CD14-positive monocyte (primary cell): ENCODE measurements at regions not wholly inside any gene's neighbourhood (a gene's known extent, or its start where the extent isn't known, plus 50 kb on each side); places are given as distances from the start of the nearest gene placed in this dataset.

ENCODE experiments used
- DNase-seq, 3 donors: peaks; one replicate each; pipeline ENCODE4 v3.0.0-alpha.2; 2011 to 2022
- H2AFZ ChIP-seq: 2 replicates; pipeline ENCODE4 v1.6.0; 2012; ENCODE audit warnings: mild to moderate bottlenecking, low read depth, low read length, inconsistent platforms; ENCODE audit not compliant: insufficient read depth, poor library complexity, severe bottlenecking
- H3K27ac ChIP-seq, 2 donors: 1 replicate in 1 of 2; 2 replicates in 1 of 2; pipeline ENCODE4 v1.5.1; 2012 to 2013; ENCODE audit warnings: low read length in 2 of 2, control low read depth in 1 of 2, inconsistent platforms in 1 of 2, low read depth in 1 of 2, mild to moderate bottlenecking in 1 of 2
- H3K27me3 ChIP-seq, 2 donors: one replicate each; pipeline versions ENCODE4 v1.6.0 to v1.6.1; 2011 to 2013; ENCODE audit warnings: low read length in 2 of 2; ENCODE audit not compliant: control insufficient read depth in 2 of 2, insufficient read depth in 2 of 2
- H3K36me3 ChIP-seq, 2 donors: replicated peaks in 1 of 2; 1 replicate in 1 of 2; 2 replicates in 1 of 2; pipeline versions ENCODE4 v1.5.1 to v1.6.1; 2012 to 2013; ENCODE audit warnings: low read length in 2 of 2, control low read depth in 1 of 2, inconsistent platforms in 1 of 2, mild to moderate bottlenecking in 1 of 2; ENCODE audit not compliant: insufficient read depth in 2 of 2, control insufficient read depth in 1 of 2
- H3K4me1 ChIP-seq, 2 donors: 1 replicate in 1 of 2; 2 replicates in 1 of 2; pipeline versions ENCODE4 v1.5.1 to v1.6.1; 2012 to 2013; ENCODE audit warnings: low read length in 2 of 2, control low read depth in 1 of 2, inconsistent platforms in 1 of 2, mild to moderate bottlenecking in 1 of 2, moderate library complexity in 1 of 2; ENCODE audit not compliant: insufficient read depth in 2 of 2, control insufficient read depth in 1 of 2
- H3K4me2 ChIP-seq: replicated peaks from 2 replicates; pipeline ENCODE3; 2012; ENCODE audit warnings: low read length, moderate library complexity, mild to moderate bottlenecking; ENCODE audit not compliant: poor library complexity, severe bottlenecking; ENCODE audit errors: extremely low read depth
- H3K4me3 ChIP-seq, 3 experiments: fragments of 200-600 bp in 1 of 3; sonication (generic) in 1 of 3; replicated peaks in 1 of 3; 1 replicate in 2 of 3; 2 replicates in 1 of 3; pipeline ENCODE4 v1.5.1; 2011 to 2013; ENCODE audit warnings: low read length in 3 of 3, mild to moderate bottlenecking in 3 of 3, control low read depth in 2 of 3, low read depth in 2 of 3, inconsistent platforms in 1 of 3, moderate library complexity in 1 of 3
- H3K79me2 ChIP-seq: 2 replicates; pipeline ENCODE4 v1.6.0; 2012; ENCODE audit warnings: mild to moderate bottlenecking, control low read depth, inconsistent platforms, low read length, moderate library complexity; ENCODE audit not compliant: insufficient read depth
- H3K9ac ChIP-seq: 2 replicates; pipeline ENCODE4 v1.6.0; 2017; ENCODE audit warnings: low read length, mild to moderate bottlenecking; ENCODE audit not compliant: insufficient read depth, poor library complexity, severe bottlenecking
- H3K9me3 ChIP-seq, 2 donors: replicated peaks in 1 of 2; 1 replicate in 1 of 2; 2 replicates in 1 of 2; pipeline versions ENCODE4 v1.5.1 to v1.6.1; 2012 to 2013; ENCODE audit warnings: low read length in 2 of 2, control low read depth in 1 of 2; ENCODE audit not compliant: control insufficient read depth in 1 of 2, insufficient read depth in 1 of 2
- H4K20me1 ChIP-seq: 2 replicates; pipeline ENCODE4 v1.6.0; 2012; ENCODE audit warnings: mild to moderate bottlenecking, low read length, control low read depth, moderate library complexity; ENCODE audit not compliant: insufficient read depth
- H3K27ac Mint-ChIP-seq, 7 donors: one replicate each; pipeline ENCODE4 v1.8.0; 2020; ENCODE audit warnings: mild to moderate bottlenecking in 7 of 7, mixed read lengths in 7 of 7, moderate library complexity in 6 of 7, inconsistent platforms in 2 of 7
- H3K27me3 Mint-ChIP-seq, 3 donors: one replicate each; pipeline ENCODE4 v1.8.0; 2021 to 2022; ENCODE audit warnings: low read depth in 3 of 3, mild to moderate bottlenecking in 3 of 3, mixed read lengths in 3 of 3, moderate library complexity in 3 of 3, inconsistent platforms in 1 of 3
- H3K36me3 Mint-ChIP-seq, 2 donors: one replicate each; pipeline ENCODE4 v1.8.0; 2020; ENCODE audit warnings: mixed read lengths in 2 of 2, inconsistent platforms in 1 of 2, mild to moderate bottlenecking in 1 of 2
- H3K4me1 Mint-ChIP-seq: one replicate; pipeline ENCODE4 v1.8.0; 2020; ENCODE audit warnings: mild to moderate bottlenecking, mixed read lengths
- H3K4me3 Mint-ChIP-seq, 2 donors: one replicate each; pipeline ENCODE4 v1.8.0; 2020; ENCODE audit warnings: mild to moderate bottlenecking in 2 of 2, mixed read lengths in 2 of 2, moderate library complexity in 1 of 2
- H3K9me3 Mint-ChIP-seq, 7 donors: one replicate each; pipeline ENCODE4 v1.8.0; 2020 to 2022; ENCODE audit warnings: mixed read lengths in 7 of 7, mild to moderate bottlenecking in 6 of 7, moderate library complexity in 6 of 7, inconsistent platforms in 2 of 7
- CTCF ChIP-seq: fragments of 200-600 bp; IDR thresholded peaks from one replicate; pipeline ENCODE4 v1.8.0; 2022; ENCODE audit warnings: antibody characterized with exemption, mild to moderate bottlenecking
- WGBS: methylation state at CpG from one replicate; pipeline ENCODE4 v1.1.5; 2013; ENCODE audit warnings: missing lambda C conversion rate; ENCODE audit not compliant: insufficient coverage; 5-methylcytosine and 5-hydroxymethylcytosine counted together
- intact Hi-C, 2 donors: fragments of 100-400 bp; cut with micrococcal nuclease; formaldehyde crosslinking; loops; one replicate each; pipeline versions ENCODE4 v1.15.0 to v1.15.1; 2023

GRCh38 chr2:150681120-150681804, 193.8 kb upstream of the RND3 start:
- H3K4me1 ChIP-seq, result no peaks in the 10 kb centered on the region
- H3K27me3 ChIP-seq, result no peaks in the 10 kb centered on the region
- no peak overlapping the region for H3K4me3 ChIP-seq
- no peak overlapping the region for H3K27ac ChIP-seq
- intact Hi-C loops, result no loop called here
- H3K9me3 ChIP-seq, result no peaks in the 10 kb centered on the region
- DNase-seq, result peak in 1 of 3 donors; percentile 8
- H3K79me2 ChIP-seq, result no peaks in the 10 kb centered on the region
- 76% methylated on average over 2 of the region's 2 CpGs for WGBS
- H4K20me1 ChIP-seq, result no peaks in the 10 kb centered on the region
- peak overlapping the region in 1 of 7 donors; percentile 27 for H3K27ac Mint-ChIP-seq
- no peaks in the 10 kb centered on the region for H3K36me3 Mint-ChIP-seq
- H3K4me3 Mint-ChIP-seq, result no peak overlapping the region
- H2AFZ ChIP-seq, result no peak overlapping the region
- TF ChIP-seq CTCF, result no peak
- no peak overlapping the region for H3K4me2 ChIP-seq
- H3K36me3 ChIP-seq, result no peaks in the 10 kb centered on the region
- peaks cover 0 to 14% (median 2%) of the 10 kb centered on the region in 7 donors for H3K9me3 Mint-ChIP-seq
- H3K27me3 Mint-ChIP-seq, result peaks cover 0 to 1% (median 0%) of the 10 kb centered on the region in 3 donors
- no peaks in the 10 kb centered on the region for H3K4me1 Mint-ChIP-seq
- no peak overlapping the region for H3K9ac ChIP-seq

- H3K4me3 Mint-ChIP-seq, result no peak overlapping the region
- H3K27ac ChIP-seq, result no peak overlapping the region
- no peaks in the 10 kb centered on the region for H4K20me1 ChIP-seq
- H3K36me3 ChIP-seq, result no peaks in the 10 kb centered on the region
- peaks cover 0 to 1% (median 0%) of the 10 kb centered on the region in 3 donors for H3K27me3 Mint-ChIP-seq
- no peak overlapping the region for H3K4me3 ChIP-seq
- no peak overlapping the region for H3K27ac Mint-ChIP-seq
- WGBS, result 93% methylated on average over 3 of the region's 8 CpGs
- intact Hi-C loops, result no loop called here
- no peaks in the 10 kb centered on the region for H3K4me1 Mint-ChIP-seq
- DNase-seq, result no peak
- H3K9me3 ChIP-seq, result no peaks in the 10 kb centered on the region
- no peaks in the 10 kb centered on the region for H3K27me3 ChIP-seq
- H3K79me2 ChIP-seq, result no peaks in the 10 kb centered on the region
- H3K36me3 Mint-ChIP-seq, result no peaks in the 10 kb centered on the region
- no peaks in the 10 kb centered on the region for H3K4me1 ChIP-seq
- H3K4me2 ChIP-seq, result no peak overlapping the region
- no peak overlapping the region for H2AFZ ChIP-seq
- no peak for TF ChIP-seq CTCF
- H3K9ac ChIP-seq, result no peak overlapping the region
- H3K9me3 Mint-ChIP-seq, result peaks cover 0 to 14% (median 3%) of the 10 kb centered on the region in 7 donors
Observed at GRCh38 chr2:150679456-150680120, 192.1 kb upstream of the RND3 start.
